H9 (cell line): ENCODE measurements at regions not wholly inside any gene's neighbourhood (a gene's known extent, or its start where the extent isn't known, plus 50 kb on each side); places are given as distances from the start of the nearest gene placed in this dataset.

Experiments
- DNase-seq: peaks from one replicate; pipeline ENCODE4 v3.0.0-alpha.2; 2017
- H2AFZ ChIP-seq: one replicate; pipeline ENCODE4 v1.6.1; 2013; ENCODE audit warnings: mild to moderate bottlenecking, low read length, control low read depth, moderate library complexity
- H2AK5ac ChIP-seq: 2 replicates; pipeline ENCODE4 v1.6.1; 2013; ENCODE audit warnings: low read length, control low read depth, mixed read lengths; ENCODE audit not compliant: insufficient read length
- H2BK120ac ChIP-seq: one replicate; pipeline ENCODE4 v1.6.1; 2013; ENCODE audit warnings: low read depth, mild to moderate bottlenecking, low read length, control low read depth, inconsistent platforms; ENCODE audit not compliant: poor library complexity, severe bottlenecking
- H2BK12ac ChIP-seq: 2 replicates; pipeline ENCODE4 v1.6.1; 2013; ENCODE audit warnings: low read length, control low read depth, mixed read lengths, low read depth; ENCODE audit not compliant: insufficient read length
- H2BK15ac ChIP-seq: 2 replicates; pipeline ENCODE4 v1.6.1; 2013; ENCODE audit warnings: low read depth, low read length, control low read depth
- H2BK20ac ChIP-seq: one replicate; pipeline ENCODE4 v1.6.1; 2013; ENCODE audit warnings: low read depth, mild to moderate bottlenecking, low read length, control low read depth, inconsistent platforms; ENCODE audit not compliant: poor library complexity, severe bottlenecking
- H2BK5ac ChIP-seq: 2 replicates; pipeline ENCODE4 v1.6.1; 2013; ENCODE audit warnings: low read length, control low read depth, mixed read lengths; ENCODE audit not compliant: insufficient read length
- H3K14ac ChIP-seq: 2 replicates; pipeline ENCODE4 v1.6.1; 2013; ENCODE audit warnings: low read length, control low read depth; ENCODE audit not compliant: insufficient read depth
- H3K18ac ChIP-seq: 2 replicates; pipeline ENCODE4 v1.6.1; 2013; ENCODE audit warnings: low read depth, mild to moderate bottlenecking, mixed read lengths, low read length, control low read depth; ENCODE audit not compliant: insufficient read length
- H3K23ac ChIP-seq: 2 replicates; pipeline ENCODE4 v1.6.1; 2013; ENCODE audit warnings: low read length, control low read depth, mixed read lengths, low read depth; ENCODE audit not compliant: insufficient read length
- H3K23me2 ChIP-seq: 2 replicates; pipeline ENCODE4 v1.6.1; 2013; ENCODE audit warnings: low read depth, mild to moderate bottlenecking, mixed read lengths, low read length, control low read depth; ENCODE audit not compliant: insufficient read length, poor library complexity, severe bottlenecking
- H3K27ac ChIP-seq: 2 replicates; pipeline ENCODE4 v1.5.1; 2013; ENCODE audit warnings: low read length, control low read depth, mixed read lengths, low read depth; ENCODE audit not compliant: insufficient read length
- H3K27me3 ChIP-seq: 2 replicates; pipeline ENCODE4 v1.6.1; 2013; ENCODE audit warnings: low read length, control low read depth, inconsistent platforms; ENCODE audit not compliant: insufficient read depth
- H3K4ac ChIP-seq: 2 replicates; pipeline ENCODE4 v1.6.1; 2013; ENCODE audit warnings: low read depth, mild to moderate bottlenecking, control low read depth, inconsistent platforms, low read length, moderate library complexity
- H3K4me1 ChIP-seq: 2 replicates; pipeline ENCODE4 v1.6.1; 2013; ENCODE audit warnings: low read length, control low read depth, inconsistent platforms; ENCODE audit not compliant: insufficient read depth
- H3K4me2 ChIP-seq: 2 replicates; pipeline ENCODE4 v1.6.1; 2013; ENCODE audit warnings: low read length, control low read depth, mixed read lengths; ENCODE audit not compliant: insufficient read length, insufficient read depth
- H3K56ac ChIP-seq: 2 replicates; pipeline ENCODE4 v1.6.1; 2013; ENCODE audit warnings: low read depth, mild to moderate bottlenecking, mixed read lengths, low read length, control low read depth; ENCODE audit not compliant: insufficient read length
- H3K79me1 ChIP-seq: 2 replicates; pipeline ENCODE4 v1.6.1; 2013; ENCODE audit warnings: low read depth, mild to moderate bottlenecking, moderate library complexity, low read length, control low read depth, inconsistent platforms; ENCODE audit not compliant: insufficient read depth, poor library complexity, severe bottlenecking
- H3K79me2 ChIP-seq: 2 replicates; pipeline ENCODE4 v1.6.1; 2013; ENCODE audit warnings: low read length, control low read depth, inconsistent platforms; ENCODE audit not compliant: insufficient read depth
- H3K9ac ChIP-seq: 2 replicates; pipeline ENCODE4 v1.6.1; 2013; ENCODE audit warnings: low read length, control low read depth, mixed read lengths; ENCODE audit not compliant: insufficient read length; ENCODE audit errors: extremely low read depth
- H3K9me3 ChIP-seq: one replicate; pipeline ENCODE4 v1.6.1; 2013; ENCODE audit warnings: low read depth, low read length, inconsistent platforms; ENCODE audit not compliant: control insufficient read depth
- H3T11ph ChIP-seq: one replicate; pipeline ENCODE4 v1.6.1; 2013; ENCODE audit warnings: mild to moderate bottlenecking, low read length, control low read depth, inconsistent platforms
- H4K20me1 ChIP-seq: one replicate; pipeline ENCODE4 v1.6.1; 2013; ENCODE audit not compliant: control insufficient read depth, insufficient read length, insufficient read depth
- H4K5ac ChIP-seq: 2 replicates; pipeline ENCODE4 v1.6.1; 2013; ENCODE audit warnings: low read depth, mild to moderate bottlenecking, mixed read lengths, low read length, control low read depth; ENCODE audit not compliant: insufficient read length
- H4K8ac ChIP-seq: replicated peaks from 2 replicates; pipeline ENCODE4 v1.6.1; 2013; ENCODE audit warnings: low read length, control low read depth, mixed read lengths, low read depth; ENCODE audit not compliant: insufficient read length
- H4K91ac ChIP-seq: 2 replicates; pipeline ENCODE4 v1.6.1; 2013; ENCODE audit warnings: low read depth, mild to moderate bottlenecking, moderate library complexity, mixed read lengths, low read length, control low read depth; ENCODE audit not compliant: insufficient read length
- H3K27ac Mint-ChIP-seq, 3 experiments: 2 replicates in 2 of 3; 3 replicates in 1 of 3; pipeline ENCODE4 v1.8.0; 2020 to 2021; ENCODE audit warnings: mixed read lengths in 3 of 3, mild to moderate bottlenecking in 1 of 3, moderate library complexity in 1 of 3
- H3K27me3 Mint-ChIP-seq: 2 replicates; pipeline ENCODE4 v1.8.0; 2021; ENCODE audit warnings: low read depth, mild to moderate bottlenecking, moderate library complexity, mixed read lengths
- H3K36me3 Mint-ChIP-seq, 3 experiments: 2 replicates in 2 of 3; 3 replicates in 1 of 3; pipeline ENCODE4 v1.8.0; 2020 to 2021; ENCODE audit warnings: low read depth in 3 of 3, mixed read lengths in 3 of 3; ENCODE audit not compliant: insufficient read depth in 1 of 3
- H3K4me1 Mint-ChIP-seq, 2 experiments: 2 replicates each; pipeline ENCODE4 v1.8.0; 2020; ENCODE audit warnings: mixed read lengths in 2 of 2
- H3K4me3 Mint-ChIP-seq, 2 experiments: 2 replicates in 1 of 2; 3 replicates in 1 of 2; pipeline ENCODE4 v1.8.0; 2020 to 2021; ENCODE audit warnings: mild to moderate bottlenecking in 2 of 2, mixed read lengths in 2 of 2, moderate library complexity in 1 of 2
- H3K9me3 Mint-ChIP-seq, 2 experiments: 2 replicates in 1 of 2; 3 replicates in 1 of 2; pipeline ENCODE4 v1.8.0; 2020; ENCODE audit warnings: mild to moderate bottlenecking in 2 of 2, mixed read lengths in 2 of 2, moderate library complexity in 1 of 2
- CTCF ChIP-seq: fragments of 200-600 bp; sonication (generic); conservative IDR thresholded peaks from 3 replicates; pipeline ENCODE4 v1.8.0; 2021; ENCODE audit warnings: antibody characterized with exemption, mild to moderate bottlenecking
- WGBS: extraction: QIAGEN DNeasy Blood & Tissue Kit; methylation state at CpG from one replicate; pipeline ENCODE4 v1.1.7; 2013; ENCODE audit warnings: missing lambda C conversion rate, low lambda C conversion rate, mixed read lengths; ENCODE audit not compliant: insufficient read length; ENCODE audit errors: extremely low coverage; 5-methylcytosine and 5-hydroxymethylcytosine counted together

- Histone ChIP-seq H3K14ac (no peak overlapping the region), H3K79me2 (no peaks in the 10 kb centered on the region), H2BK120ac (no peak overlapping the region), H3K23me2 (no peaks in the 10 kb centered on the region), H3K23ac (no peak overlapping the region), H3K9me3 (no peaks in the 10 kb centered on the region), H3K27me3 (no peaks in the 10 kb centered on the region), H4K20me1 (no peaks in the 10 kb centered on the region), H2BK12ac (no peak overlapping the region), H3K4ac (no peak overlapping the region), H3K4me1 (no peaks in the 10 kb centered on the region), H3K4me2 (no peak overlapping the region), H4K5ac (no peak overlapping the region), H2AK5ac (no peak overlapping the region), H3K27ac (no peak overlapping the region), H4K91ac (no peak overlapping the region), H2BK20ac (no peak overlapping the region), H3K56ac (no peak overlapping the region), H3K18ac (no peak overlapping the region), H3K79me1 (no peaks in the 10 kb centered on the region), H4K8ac (no peak overlapping the region), H2BK15ac (no peak overlapping the region), H3K9ac (no peak overlapping the region), H2AFZ (no peak overlapping the region), H3T11ph (no peak overlapping the region), H2BK5ac (no peak overlapping the region)
- WGBS: no CpG with 5 or more reads among the region's 6 CpGs
- H3K36me3 Mint-ChIP-seq: peaks cover 5 to 8% (median 8%) of the 10 kb centered on the region in 3 experiments; a peak in 4 of 7 replicates
- no peak for DNase-seq
- no peak overlapping the region for H3K4me3 Mint-ChIP-seq
- H3K27me3 Mint-ChIP-seq: peaks cover 1% of the 10 kb centered on the region
- no peak for TF ChIP-seq CTCF
- H3K4me1 Mint-ChIP-seq: peaks cover 8 to 13% of the 10 kb centered on the region in 2 experiments
- H3K27ac Mint-ChIP-seq: no peak overlapping the region
- peaks cover 3 to 10% of the 10 kb centered on the region in 2 experiments; a peak in 4 of 5 replicates for H3K9me3 Mint-ChIP-seq
Observed at GRCh38 chr7:68311958-68312357, 1286.3 kb upstream of the AUTS2 start.
